Vagina (tissue), 2 donors: ENCODE measurements at regions not wholly inside any gene's neighbourhood (a gene's known extent, or its start where the extent isn't known, plus 50 kb on each side); places are given as distances from the start of the nearest gene placed in this dataset.

Source experiments
- POLR2A ChIP-seq, 2 donors: fragments of 450-650 bp; IDR thresholded peaks; one replicate each; pipeline ENCODE4 v1.6.1; 2017; ENCODE audit warnings: antibody characterized with exemption in 2 of 2, mild to moderate bottlenecking in 2 of 2, moderate library complexity in 2 of 2
- POLR2AphosphoS5 ChIP-seq, 2 donors: sonication (generic); formaldehyde crosslinking; IDR thresholded peaks; one replicate each; pipeline ENCODE4 v1.9.0; 2017; ENCODE audit warnings: antibody characterized with exemption in 2 of 2, mild to moderate bottlenecking in 2 of 2, low read depth in 1 of 2; ENCODE audit not compliant: insufficient read depth in 1 of 2
- TF ChIP-seq, protein P1 (sequence below), 3 experiments: fragments of 450-650 bp in 2 of 3; fragments of 200-600 bp in 1 of 3; sonication (generic) in 1 of 3; IDR thresholded peaks; one replicate each; pipeline ENCODE4 v1.5.1; 2017 to 2019; ENCODE audit warnings: antibody characterized with exemption in 3 of 3, mild to moderate bottlenecking in 2 of 3, moderate library complexity in 2 of 3

DNA sequence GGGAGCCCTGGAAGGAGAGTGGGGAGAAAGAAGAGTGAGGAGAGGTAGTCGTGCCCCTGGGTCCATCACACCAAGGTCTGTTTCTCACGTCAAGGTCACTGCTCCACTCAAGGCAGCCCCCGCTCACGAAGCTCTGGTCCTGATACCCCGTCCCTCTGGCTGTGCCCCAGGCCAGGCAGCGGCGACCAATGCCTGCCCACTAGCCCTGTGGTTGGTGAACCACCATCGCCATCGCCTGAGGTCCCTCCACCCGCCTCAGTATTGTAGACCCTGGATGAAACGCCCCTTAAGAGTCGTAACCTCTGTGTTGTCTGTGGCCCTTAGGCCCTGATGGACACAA is 378.3 kb upstream of the MYT1L start:
- no peak for TF ChIP-seq POLR2A (IDR thresholded peaks at IDR 0.05)
- TF ChIP-seq, protein P1, sequence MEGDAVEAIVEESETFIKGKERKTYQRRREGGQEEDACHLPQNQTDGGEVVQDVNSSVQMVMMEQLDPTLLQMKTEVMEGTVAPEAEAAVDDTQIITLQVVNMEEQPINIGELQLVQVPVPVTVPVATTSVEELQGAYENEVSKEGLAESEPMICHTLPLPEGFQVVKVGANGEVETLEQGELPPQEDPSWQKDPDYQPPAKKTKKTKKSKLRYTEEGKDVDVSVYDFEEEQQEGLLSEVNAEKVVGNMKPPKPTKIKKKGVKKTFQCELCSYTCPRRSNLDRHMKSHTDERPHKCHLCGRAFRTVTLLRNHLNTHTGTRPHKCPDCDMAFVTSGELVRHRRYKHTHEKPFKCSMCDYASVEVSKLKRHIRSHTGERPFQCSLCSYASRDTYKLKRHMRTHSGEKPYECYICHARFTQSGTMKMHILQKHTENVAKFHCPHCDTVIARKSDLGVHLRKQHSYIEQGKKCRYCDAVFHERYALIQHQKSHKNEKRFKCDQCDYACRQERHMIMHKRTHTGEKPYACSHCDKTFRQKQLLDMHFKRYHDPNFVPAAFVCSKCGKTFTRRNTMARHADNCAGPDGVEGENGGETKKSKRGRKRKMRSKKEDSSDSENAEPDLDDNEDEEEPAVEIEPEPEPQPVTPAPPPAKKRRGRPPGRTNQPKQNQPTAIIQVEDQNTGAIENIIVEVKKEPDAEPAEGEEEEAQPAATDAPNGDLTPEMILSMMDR (IDR thresholded peaks at IDR 0.05) = no peak
- TF ChIP-seq POLR2AphosphoS5 (IDR thresholded peaks at IDR 0.05; ENCODE audit: insufficient read depth in 1 of 2, low read depth in 1 of 2) = no peak
